HFF-Myc (cell line): ENCODE measurements at regions not wholly inside any gene's neighbourhood (a gene's known extent, or its start where the extent isn't known, plus 50 kb on each side); places are given as distances from the start of the nearest gene placed in this dataset.
"Not testable (repeated sequence)": the region's sequence is repeated elsewhere in the genome, so short reads cannot be mapped to it uniquely, and the experiment has no call there.

Source experiments
- DNase-seq: peaks from one replicate; pipeline ENCODE4 v3.0.0-alpha.2; 2011; ENCODE audit warnings: low read depth; ENCODE audit errors: extremely low read depth
- H3K4me3 ChIP-seq: replicated peaks from 2 replicates; pipeline ENCODE4 v1.5.1; 2011; ENCODE audit warnings: low read depth, mild to moderate bottlenecking, control low read depth, low read length
- TF ChIP-seq, protein P1 (sequence below): IDR thresholded peaks from 2 replicates; pipeline ENCODE4 v1.5.1; 2012; ENCODE audit warnings: mild to moderate bottlenecking, low read depth, low read length, control low read depth; ENCODE audit errors: missing control alignments

DNA sequence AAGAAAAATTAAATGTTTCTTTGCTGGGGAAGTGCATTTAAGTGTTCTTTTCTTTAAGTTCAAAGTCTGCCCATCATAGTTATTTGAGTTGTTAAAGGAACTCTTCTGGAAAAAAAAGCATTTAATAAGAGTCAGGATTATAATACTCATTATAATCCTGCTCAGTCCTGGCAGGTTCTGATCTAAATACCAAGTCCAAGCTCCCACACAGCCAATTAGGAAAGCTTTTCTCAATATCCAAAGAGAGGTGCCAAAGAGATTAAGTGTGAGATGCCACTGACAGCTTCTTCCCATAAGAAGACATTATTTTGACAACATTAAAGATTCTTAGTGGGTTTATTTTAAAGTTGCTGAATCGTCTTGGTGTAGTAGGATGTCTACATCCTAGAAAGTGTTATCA lies 235.2 kb upstream of the DAB2 start:
- no peak overlapping the region for H3K4me3 ChIP-seq
- TF ChIP-seq, protein P1, sequence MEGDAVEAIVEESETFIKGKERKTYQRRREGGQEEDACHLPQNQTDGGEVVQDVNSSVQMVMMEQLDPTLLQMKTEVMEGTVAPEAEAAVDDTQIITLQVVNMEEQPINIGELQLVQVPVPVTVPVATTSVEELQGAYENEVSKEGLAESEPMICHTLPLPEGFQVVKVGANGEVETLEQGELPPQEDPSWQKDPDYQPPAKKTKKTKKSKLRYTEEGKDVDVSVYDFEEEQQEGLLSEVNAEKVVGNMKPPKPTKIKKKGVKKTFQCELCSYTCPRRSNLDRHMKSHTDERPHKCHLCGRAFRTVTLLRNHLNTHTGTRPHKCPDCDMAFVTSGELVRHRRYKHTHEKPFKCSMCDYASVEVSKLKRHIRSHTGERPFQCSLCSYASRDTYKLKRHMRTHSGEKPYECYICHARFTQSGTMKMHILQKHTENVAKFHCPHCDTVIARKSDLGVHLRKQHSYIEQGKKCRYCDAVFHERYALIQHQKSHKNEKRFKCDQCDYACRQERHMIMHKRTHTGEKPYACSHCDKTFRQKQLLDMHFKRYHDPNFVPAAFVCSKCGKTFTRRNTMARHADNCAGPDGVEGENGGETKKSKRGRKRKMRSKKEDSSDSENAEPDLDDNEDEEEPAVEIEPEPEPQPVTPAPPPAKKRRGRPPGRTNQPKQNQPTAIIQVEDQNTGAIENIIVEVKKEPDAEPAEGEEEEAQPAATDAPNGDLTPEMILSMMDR, result no peak

DNA sequence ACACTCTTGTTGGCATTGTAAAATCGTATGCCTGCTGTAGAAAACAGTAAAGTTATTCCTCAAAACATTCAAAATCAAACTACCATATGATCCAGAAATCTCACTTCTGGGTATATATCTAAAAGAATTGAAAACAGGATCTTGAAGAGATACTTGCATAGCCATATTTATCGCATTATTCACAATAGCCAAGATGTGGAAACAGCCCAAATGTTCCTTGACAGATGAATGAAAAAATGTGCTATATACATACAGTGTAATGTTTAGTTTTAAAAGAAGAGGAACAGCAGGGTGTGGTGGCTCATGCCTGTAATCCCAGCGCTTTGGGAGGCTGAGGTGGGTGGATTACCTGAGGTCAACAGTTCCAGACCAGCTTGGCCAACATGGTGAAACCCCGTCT lies 234.1 kb upstream of the DAB2 start:
- H3K4me3 ChIP-seq, result no peak overlapping the region
- TF ChIP-seq, protein P1, result no peak
- no peak for DNase-seq

More for the DNA sequence above, 235.2 kb upstream of the DAB2 start:
- no peak for DNase-seq

DNA sequence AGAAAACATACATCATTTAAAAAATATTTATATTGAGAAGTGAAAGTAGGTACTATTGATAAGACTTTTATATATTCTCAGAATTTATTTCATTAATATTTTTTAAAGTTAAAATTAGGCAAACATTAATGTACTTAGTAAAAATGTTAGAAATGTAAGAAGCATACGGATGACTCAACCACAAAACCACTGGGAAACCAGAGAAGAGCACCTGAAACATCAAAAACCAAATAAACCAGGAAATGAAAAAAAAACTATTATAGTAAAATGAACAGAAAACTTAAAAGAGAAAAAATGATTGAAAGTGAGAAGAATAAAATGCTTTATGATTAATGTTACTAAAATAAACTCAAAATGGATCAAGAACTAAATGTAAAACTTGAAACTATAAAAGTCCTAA lies 233.2 kb upstream of the DAB2 start:
- no peak for DNase-seq
- no peak overlapping the region for H3K4me3 ChIP-seq
- TF ChIP-seq, protein P1, result no peak

DNA sequence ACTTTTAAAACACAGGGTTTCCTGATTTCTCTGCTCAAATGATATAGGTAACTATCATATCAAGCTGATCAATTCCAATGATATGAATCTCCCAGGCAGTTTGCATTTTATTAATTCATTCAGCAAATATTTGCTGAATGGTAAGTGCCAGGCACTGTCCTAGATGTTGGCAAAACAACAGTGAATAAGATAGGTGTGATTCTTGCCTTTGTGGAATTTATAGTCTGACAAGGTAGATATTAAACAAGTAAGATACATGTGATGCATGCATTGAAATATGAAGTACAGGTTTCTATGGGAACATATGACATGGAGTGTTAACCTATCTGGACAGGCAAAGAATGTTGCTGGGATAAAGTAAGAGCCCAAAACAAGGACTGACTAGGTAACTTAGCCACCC lies 231.8 kb upstream of the DAB2 start:
- TF ChIP-seq, protein P1, result no peak
- H3K4me3 ChIP-seq, result no peak overlapping the region
- DNase-seq, result no peak

DNA sequence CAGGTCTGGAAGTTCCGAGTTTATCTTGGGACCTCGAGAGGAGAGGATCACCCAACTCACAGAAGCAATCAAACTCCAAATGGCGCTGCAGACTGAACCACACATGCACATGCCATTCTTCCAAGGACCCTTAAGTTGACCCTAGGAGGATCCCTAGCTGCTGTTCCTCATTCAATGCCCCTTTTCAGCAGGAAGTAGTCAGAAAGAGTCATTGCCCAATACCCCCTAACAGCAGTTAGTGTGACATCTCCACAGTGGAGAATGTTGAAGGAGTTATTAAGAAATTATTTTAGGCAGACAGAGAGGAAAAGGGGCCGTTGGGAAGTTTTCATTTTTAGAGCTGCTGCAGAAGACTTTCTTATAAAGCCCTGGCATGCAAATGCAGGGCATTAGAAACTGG lies 229.9 kb upstream of the DAB2 start:
- no peak overlapping the region for H3K4me3 ChIP-seq
- TF ChIP-seq, protein P1, result no peak
- no peak for DNase-seq

DNA sequence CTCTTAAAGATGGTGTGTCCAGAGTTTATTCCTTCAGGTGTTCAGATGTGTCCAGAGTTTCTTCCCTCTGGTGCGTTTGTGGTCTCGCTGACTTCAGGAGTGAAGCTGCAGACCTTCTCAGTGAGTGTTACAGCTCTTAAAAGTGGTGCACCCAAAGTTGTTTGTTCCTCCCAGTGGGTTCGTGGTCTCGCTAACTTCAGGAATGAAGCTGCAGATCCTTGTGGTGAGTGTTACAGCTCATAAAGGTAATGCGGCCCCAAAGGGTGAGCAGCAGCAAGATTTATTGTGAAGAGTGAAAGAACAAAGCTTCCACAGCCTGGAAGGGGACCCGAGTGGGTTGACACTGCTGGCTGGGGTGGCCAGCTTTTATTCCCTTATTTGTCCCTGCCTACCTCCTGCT lies 227.7 kb upstream of the DAB2 start:
- not testable (repeated sequence) for H3K4me3 ChIP-seq, DNase-seq

DNA sequence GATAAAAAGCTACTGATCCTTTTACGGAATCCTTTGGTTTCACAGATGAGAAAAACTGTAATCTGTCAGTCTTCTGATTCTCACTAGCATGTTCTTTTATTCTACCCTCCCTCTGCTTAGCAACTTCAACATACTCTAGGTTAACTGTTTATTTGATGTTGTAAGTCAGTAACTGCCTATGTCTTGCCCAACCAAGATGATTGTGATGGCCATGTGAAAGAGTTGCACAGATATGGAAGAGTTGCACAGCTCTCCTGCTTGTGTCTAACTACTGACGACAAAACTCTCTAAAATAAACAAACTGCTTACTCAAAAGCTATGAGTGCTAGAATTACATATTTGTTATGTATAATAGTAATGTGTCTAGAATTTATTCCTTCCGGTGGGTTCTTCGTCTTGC lies 227.3 kb upstream of the DAB2 start:
- TF ChIP-seq, protein P1, result no peak
- H3K4me3 ChIP-seq, result no peak overlapping the region
- DNase-seq, result no peak
